HepG2 (cell line): ENCODE measurements at regions not wholly inside any gene's neighbourhood (a gene's known extent, or its start where the extent isn't known, plus 50 kb on each side); places are given as distances from the start of the nearest gene placed in this dataset.

Experiments
- CAMTA2 ChIP-seq: sonication (generic); formaldehyde crosslinking; IDR thresholded peaks from 2 replicates; pipeline ENCODE4 v1.4.0; 2020; ENCODE audit warnings: mild to moderate bottlenecking, missing genetic modification reagents, borderline replicate concordance
- CBX2 ChIP-seq, 2 experiments: fragments of 200-600 bp in 1 of 2; sonication (generic); formaldehyde crosslinking in 1 of 2; IDR thresholded peaks; 2 replicates each; pipeline versions ENCODE4 v1.7.0 to v1.8.1; 2018 to 2022; ENCODE audit warnings: low read depth in 2 of 2, low read length in 1 of 2, mild to moderate bottlenecking in 1 of 2, missing genetic modification reagents in 1 of 2
- CEBPZ ChIP-seq: IDR thresholded peaks from 2 replicates; pipeline ENCODE4 v1.6.1; 2012; ENCODE audit warnings: low read length, improper control_type of control experiment
- FOXK2 ChIP-seq: fragments of 450-650 bp; IDR thresholded peaks from 2 replicates; pipeline ENCODE4 v1.6.1; 2016
- ISL2 ChIP-seq: sonication (generic); formaldehyde crosslinking; IDR thresholded peaks from 2 replicates; pipeline ENCODE4 v1.5.0; 2020; ENCODE audit warnings: missing genetic modification reagents
- KDM1A ChIP-seq: IDR thresholded peaks from 2 replicates; pipeline ENCODE4 v1.6.1; 2016; ENCODE audit warnings: missing compliant biosample characterization
- LRRFIP1 ChIP-seq: sonication (generic); formaldehyde crosslinking; conservative IDR thresholded peaks from 2 replicates; pipeline ENCODE4 v1.4.0; 2020; ENCODE audit warnings: missing genetic modification reagents
- NFE2L2 ChIP-seq: fragments of 150-350 bp; IDR thresholded peaks from 2 replicates; pipeline ENCODE4 v1.6.1; 2014; ENCODE audit warnings: low read length
- POLR2AphosphoS2 ChIP-seq: IDR thresholded peaks from 2 replicates; pipeline ENCODE4 v1.6.1; 2011; ENCODE audit warnings: low read depth, low read length, improper control_type of control experiment
- SOX5 ChIP-seq: IDR thresholded peaks from 2 replicates; pipeline ENCODE4 v1.6.1; 2016; ENCODE audit warnings: borderline replicate concordance
- THRA ChIP-seq: sonication (generic); formaldehyde crosslinking; IDR thresholded peaks from 2 replicates; pipeline ENCODE4 v1.4.0; 2020; ENCODE audit warnings: missing genetic modification reagents, borderline replicate concordance
- ZBTB25 ChIP-seq: IDR thresholded peaks from 2 replicates; pipeline ENCODE4 v1.6.1; 2018; ENCODE audit warnings: missing genetic modification reagents
- ZNF282 ChIP-seq: fragments of 450-650 bp; IDR thresholded peaks from 2 replicates; pipeline ENCODE4 v1.6.1; 2018; ENCODE audit not compliant: partially characterized antibody
- ZNF317 ChIP-seq: sonication (generic); formaldehyde crosslinking; IDR thresholded peaks from 2 replicates; pipeline ENCODE4 v1.5.0; 2020; ENCODE audit warnings: mild to moderate bottlenecking, missing genetic modification reagents
- ZNF609 ChIP-seq: sonication (generic); formaldehyde crosslinking; IDR thresholded peaks from 2 replicates; pipeline ENCODE4 v1.4.0; 2020; ENCODE audit warnings: mild to moderate bottlenecking, missing genetic modification reagents, borderline replicate concordance
- ZNF644 ChIP-seq: IDR thresholded peaks from 2 replicates; pipeline ENCODE4 v1.6.1; 2016; ENCODE audit warnings: low read depth

GRCh38 chr14:22699801-22700564, 55.8 kb upstream of the OR6J1 start (continued):
- no peak for TF ChIP-seq CBX2 (IDR thresholded peaks at IDR 0.05; ENCODE audit: low read depth, low read length)
- 0 out of 2 replicates have a peak, but pooled peaks have one; percentile 53 for TF ChIP-seq CBX2 (CRISPR knock-in tag; IDR thresholded peaks at IDR 0.05; ENCODE audit: low read depth)
- TF ChIP-seq ZNF644 = peak; percentile 89
- TF ChIP-seq ZNF317 (CRISPR knock-in tag) = 0 out of 2 replicates have a peak, but pooled peaks have one; percentile 55
- peak; percentile 94 for TF ChIP-seq NFE2L2
- TF ChIP-seq ZBTB25 (CRISPR knock-in tag) = peak; percentile 17; the same call in 1 of the 2 replicates
- TF ChIP-seq LRRFIP1 (CRISPR knock-in tag) = peak; percentile 69; the same call in 1 of the 2 replicates
- TF ChIP-seq SOX5 (CRISPR knock-in tag) = peak; percentile 95
- TF ChIP-seq KDM1A = peak; percentile 5; the same call in 1 of the 2 replicates
- peak; percentile 86; the same call in 1 of the 2 replicates for TF ChIP-seq THRA (CRISPR knock-in tag)
- TF ChIP-seq CEBPZ = no peak
- no peak for TF ChIP-seq FOXK2
- TF ChIP-seq CAMTA2 (CRISPR knock-in tag) = 0 out of 2 replicates have a peak, but pooled peaks have one; percentile 91
- TF ChIP-seq POLR2AphosphoS2 = no peak
- peak; percentile 97 for TF ChIP-seq ISL2 (CRISPR knock-in tag)
- TF ChIP-seq ZNF282 = no peak
- TF ChIP-seq ZNF609 (CRISPR knock-in tag) = peak; percentile 87
